ENCODE measurements at regions not wholly inside any gene's neighbourhood (a gene's known extent, or its start where the extent isn't known, plus 50 kb on each side); places are given as distances from the start of the nearest gene placed in this dataset.
A peak's percentile ranks its signal among the peaks of the same experiment; 100 is the strongest.
"Not testable (repeated sequence)": the region's sequence is repeated elsewhere in the genome, so short reads cannot be mapped to it uniquely, and the experiment has no call there.

DNA sequence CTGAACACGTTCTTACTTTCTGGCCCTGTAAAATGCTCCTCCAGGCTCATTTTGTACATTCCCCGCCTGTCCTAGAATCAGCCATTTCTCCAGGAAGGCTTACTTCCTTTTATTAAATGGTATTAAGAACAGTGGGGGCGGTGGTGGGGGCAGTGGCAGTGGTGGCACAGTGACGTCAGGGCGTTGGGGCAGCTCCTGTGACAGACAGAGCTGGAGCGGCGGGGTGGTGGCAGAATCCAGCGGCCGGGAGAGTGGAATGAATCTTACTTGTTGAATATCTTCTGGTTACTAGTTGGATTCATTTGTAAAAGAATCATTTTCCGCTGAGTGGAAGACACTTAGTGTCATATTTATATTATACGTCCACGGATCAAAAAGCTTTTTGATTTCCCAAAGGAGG, 262.6 kb downstream of the BCL2L11 start:
- not testable (repeated sequence) for DNase-seq (ENCODE audit: low spot score in 2 of 2); ATAC-seq; H3K9me3 Mint-ChIP-seq; H3K36me3 Mint-ChIP-seq; H3K27ac Mint-ChIP-seq

DNA sequence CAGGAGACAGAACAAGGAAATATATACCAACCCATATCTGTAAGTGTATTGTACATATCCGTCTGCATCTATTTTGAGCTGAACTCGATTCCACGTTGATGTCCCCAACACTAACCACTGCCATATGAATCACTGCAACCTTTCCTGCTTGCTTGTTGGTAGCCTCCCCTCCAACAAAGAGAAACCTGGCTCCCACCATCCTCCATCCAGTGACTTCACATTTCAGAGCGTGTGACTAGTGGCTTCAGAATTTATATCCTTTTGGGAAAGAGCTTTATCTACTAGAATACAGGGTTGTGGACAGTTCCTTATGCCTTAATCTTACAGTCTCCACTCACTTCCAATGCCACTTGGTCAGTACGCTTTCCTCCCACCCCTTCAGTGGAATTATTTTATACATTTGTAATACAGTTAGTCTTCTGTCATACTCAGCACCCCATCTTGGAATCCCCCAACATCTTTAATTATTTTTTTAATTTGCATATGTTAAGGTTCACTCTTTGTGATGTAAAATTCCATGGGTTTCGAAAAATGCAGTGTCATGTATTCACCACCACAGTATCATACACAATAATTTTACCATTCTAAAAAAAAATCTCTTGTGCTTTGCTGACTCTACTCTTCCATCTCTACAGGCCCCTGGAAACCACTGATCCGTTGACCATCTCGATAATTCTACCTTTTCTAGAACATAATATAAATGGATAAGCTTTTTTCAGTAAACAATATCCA, 264.7 kb downstream of the BCL2L11 start:
- not testable (repeated sequence) for ATAC-seq; H3K9me3 Mint-ChIP-seq; H3K36me3 Mint-ChIP-seq; H3K27ac Mint-ChIP-seq; DNase-seq (ENCODE audit: low spot score in 2 of 2)

DNA sequence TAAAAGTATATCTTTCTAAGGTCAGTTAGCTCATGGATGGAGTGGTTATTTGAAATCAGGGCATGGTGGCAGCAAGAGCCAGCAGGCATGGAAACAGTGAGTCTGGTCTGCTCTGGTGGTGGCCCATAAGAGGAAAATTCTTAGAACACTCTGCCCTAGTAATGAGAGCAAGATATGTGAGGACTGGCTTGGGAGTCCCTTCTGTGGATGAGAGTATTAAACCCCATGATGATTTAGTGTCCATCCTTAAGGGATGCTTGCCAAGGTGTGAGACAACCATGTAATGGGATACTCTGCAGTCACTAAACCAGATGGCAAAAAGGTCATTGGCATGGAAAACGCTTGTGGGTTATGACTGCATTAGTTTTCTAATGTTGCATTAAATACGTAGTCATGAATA, 269.9 kb downstream of the BCL2L11 start:
- H3K36me3 Mint-ChIP-seq; H3K27ac Mint-ChIP-seq; DNase-seq (ENCODE audit: low spot score in 2 of 2); H3K9me3 Mint-ChIP-seq; ATAC-seq: not testable (repeated sequence)

DNA sequence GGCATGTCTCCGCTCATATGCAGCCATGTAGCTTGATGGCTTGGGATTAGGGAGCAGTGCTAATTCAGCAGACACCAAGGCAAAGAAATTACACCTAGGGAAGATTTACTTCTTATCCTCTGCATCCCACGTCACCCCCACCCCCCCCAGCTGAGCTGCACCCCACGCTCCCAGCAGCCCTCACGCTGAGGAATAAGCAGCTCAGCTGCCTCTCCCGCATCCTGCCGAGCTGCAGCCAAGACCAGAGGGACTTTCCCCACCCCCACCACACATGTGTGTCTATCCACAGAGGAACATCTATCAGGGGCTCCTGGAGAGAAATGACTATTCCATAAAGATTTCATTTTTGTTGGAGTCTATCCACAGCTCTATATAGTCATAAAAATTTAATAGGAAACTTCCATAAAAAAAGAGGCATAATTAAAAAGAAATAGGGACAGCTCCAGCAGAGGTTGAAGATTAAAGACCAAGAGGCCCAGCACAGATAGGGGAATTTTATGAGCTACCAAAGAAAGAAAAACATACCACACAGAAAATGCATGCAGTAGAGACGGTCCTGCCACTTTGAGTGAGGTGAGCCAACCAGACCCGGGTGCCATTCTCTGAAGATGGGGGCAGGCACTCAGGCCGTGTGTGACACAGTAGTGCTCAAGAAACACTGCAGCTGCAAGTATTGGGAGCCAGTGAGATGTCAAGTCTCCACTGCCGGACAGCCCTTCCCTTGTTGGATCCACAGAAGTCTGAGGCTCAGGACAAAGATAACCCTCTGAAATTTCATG, 274.8 kb downstream of the BCL2L11 start:
- not testable (repeated sequence) for H3K36me3 Mint-ChIP-seq, H3K9me3 Mint-ChIP-seq
- H3K27ac Mint-ChIP-seq = peak overlapping the region in 1 of 2 donors; percentile 44
- DNase-seq (ENCODE audit: low spot score in 2 of 2) (peak in 1 of 2 donors; percentile 68), ATAC-seq (peak; percentile 83 to 97)

DNA sequence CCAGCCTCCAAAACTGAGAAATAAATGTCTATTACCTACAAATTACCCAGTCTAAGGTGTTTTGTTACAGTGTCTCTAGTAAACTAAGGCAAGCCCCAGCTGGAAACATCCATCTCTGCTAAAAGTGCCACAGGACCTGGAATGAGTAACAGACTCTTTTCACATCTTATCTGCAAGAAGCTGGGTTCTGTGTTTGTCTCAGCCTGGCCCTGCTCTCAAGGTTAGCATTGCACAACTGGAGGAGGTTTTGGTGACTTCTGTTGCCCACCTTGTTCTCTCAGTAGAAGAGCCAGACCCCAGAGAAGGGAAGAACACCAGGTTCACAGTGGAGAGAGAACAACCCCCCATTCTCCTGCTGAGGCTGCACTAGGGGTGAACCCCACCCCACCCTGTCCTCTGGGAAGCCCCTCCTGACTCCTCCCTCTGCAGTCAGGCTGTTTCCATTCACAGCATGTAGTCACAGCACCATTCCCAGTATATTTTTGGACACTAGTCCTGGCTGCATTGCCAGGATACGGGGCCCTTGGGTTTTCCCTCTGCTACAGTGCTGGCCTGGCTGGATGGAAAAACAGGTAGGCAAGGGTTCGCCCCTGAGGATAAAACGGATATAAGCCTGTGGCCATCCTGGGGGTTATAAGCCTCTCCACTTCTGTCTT, 280.0 kb downstream of the BCL2L11 start:
- not testable (repeated sequence) for H3K36me3 Mint-ChIP-seq; H3K9me3 Mint-ChIP-seq; DNase-seq (ENCODE audit: low spot score in 2 of 2); H3K27ac Mint-ChIP-seq
- peak; percentile 3 to 7 for ATAC-seq

DNA sequence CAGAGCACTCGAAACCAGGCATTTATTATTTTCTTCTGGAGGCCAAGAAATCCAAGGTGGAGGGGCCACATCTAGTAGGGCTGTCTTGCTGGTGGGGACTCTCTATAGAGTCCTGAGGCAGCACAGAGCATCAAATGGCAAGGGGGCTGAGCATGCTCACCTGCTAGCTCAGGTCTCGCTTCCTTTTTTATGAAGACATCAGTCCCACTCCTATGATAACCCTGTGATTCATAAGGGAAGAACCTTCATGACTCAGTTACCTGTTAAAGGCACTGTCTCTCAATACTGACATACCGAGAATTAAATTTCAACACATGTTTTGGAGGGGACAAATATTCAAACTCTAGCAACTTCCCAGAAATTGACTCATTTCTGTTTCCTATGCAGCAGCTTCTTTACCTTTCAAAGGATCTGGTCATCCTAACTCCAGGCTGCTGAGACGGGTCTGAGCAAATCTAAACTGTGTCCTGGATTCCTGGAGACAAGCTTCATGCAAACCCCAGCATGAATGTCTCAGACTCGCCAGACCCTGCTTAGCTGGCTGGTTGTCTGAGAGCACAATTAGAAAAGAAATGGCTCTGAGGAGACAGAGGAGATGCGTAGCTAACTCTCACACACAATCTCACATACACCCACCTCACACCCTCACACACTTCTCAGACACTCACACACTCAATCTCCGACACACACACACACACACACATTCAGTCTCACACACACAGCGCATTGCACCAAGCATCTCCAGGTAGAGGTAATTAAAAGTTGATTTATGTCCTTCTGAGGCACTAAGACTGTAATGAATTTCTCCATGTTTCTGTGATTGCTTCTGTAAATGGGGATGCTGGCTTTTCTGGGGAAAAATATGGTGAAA, 280.8 kb downstream of the BCL2L11 start:
- not testable (repeated sequence) for H3K36me3 Mint-ChIP-seq; H3K9me3 Mint-ChIP-seq; DNase-seq (ENCODE audit: low spot score in 2 of 2)
- H3K27ac Mint-ChIP-seq = peak overlapping the region; percentile 26 to 90
- peak; percentile 87 for ATAC-seq

DNA sequence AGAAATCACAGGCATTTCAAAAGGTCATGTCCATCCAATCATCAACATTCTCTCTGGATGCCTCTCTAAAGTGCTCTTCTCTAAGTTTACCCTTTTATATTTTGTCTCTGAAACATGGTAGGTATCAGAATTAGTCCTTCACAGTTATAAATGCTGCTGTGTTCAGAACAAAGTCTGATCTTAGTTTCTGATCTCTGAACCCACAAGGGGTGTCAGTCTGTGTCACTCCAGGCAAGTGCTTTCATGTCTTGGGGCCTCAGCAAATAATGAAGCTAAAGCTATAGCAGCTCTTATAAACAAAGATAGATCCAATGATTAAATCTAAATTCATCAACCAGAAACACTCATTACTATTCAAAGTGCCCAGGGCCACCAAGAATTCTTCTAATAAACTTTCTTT, 281.7 kb downstream of the BCL2L11 start:
- ATAC-seq = peak; percentile 68 to 80
- H3K36me3 Mint-ChIP-seq = not testable (repeated sequence)

DNA sequence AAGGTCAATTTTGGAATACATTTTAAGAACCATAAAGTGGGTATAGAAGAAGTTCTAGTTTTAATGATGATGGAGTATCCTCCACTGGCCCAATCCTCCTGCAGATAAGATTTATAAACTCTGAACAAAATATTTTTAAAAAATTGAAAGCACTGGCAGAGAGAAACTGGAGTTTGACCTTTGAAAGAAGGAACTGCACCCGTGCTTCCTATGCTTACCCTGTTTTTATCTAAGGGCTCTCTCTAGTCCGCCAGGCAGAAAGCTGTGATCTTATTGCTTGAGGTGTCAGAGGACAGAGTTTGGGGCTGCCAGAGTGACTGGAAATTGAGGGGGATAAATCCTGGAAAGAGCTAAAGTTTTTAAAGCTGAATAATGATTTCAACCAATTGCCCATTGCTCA, 282.6 kb downstream of the BCL2L11 start:
- ATAC-seq; H3K9me3 Mint-ChIP-seq; H3K36me3 Mint-ChIP-seq; H3K27ac Mint-ChIP-seq; DNase-seq (ENCODE audit: low spot score in 2 of 2): not testable (repeated sequence)

More for the DNA sequence above, 281.7 kb downstream of the BCL2L11 start:
- not testable (repeated sequence) for DNase-seq (ENCODE audit: low spot score in 2 of 2); H3K27ac Mint-ChIP-seq; H3K9me3 Mint-ChIP-seq

DNA sequence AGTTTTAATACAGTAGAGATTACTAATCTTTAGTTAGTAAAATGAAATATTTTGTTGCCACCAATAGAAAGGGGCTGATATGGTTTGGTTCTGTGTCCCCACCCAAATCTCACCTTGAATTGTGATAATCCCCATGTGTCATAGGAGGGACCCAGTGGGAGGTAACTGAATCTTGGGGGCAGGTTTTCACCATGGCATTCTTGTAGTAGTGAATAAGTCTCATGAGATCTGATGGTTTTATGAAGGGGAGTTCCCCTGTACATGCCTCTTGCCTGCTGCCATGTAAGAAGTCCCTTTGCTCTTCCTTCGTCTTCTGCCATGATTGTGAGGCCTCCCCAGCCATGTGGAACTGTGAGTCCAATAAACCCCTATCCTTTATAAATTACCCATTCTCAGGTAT, 285.9 kb downstream of the BCL2L11 start:
- ATAC-seq = peak in 1 of 2 donors; percentile 42
- DNase-seq (ENCODE audit: low spot score in 2 of 2); H3K36me3 Mint-ChIP-seq; H3K9me3 Mint-ChIP-seq; H3K27ac Mint-ChIP-seq: not testable (repeated sequence)

DNA sequence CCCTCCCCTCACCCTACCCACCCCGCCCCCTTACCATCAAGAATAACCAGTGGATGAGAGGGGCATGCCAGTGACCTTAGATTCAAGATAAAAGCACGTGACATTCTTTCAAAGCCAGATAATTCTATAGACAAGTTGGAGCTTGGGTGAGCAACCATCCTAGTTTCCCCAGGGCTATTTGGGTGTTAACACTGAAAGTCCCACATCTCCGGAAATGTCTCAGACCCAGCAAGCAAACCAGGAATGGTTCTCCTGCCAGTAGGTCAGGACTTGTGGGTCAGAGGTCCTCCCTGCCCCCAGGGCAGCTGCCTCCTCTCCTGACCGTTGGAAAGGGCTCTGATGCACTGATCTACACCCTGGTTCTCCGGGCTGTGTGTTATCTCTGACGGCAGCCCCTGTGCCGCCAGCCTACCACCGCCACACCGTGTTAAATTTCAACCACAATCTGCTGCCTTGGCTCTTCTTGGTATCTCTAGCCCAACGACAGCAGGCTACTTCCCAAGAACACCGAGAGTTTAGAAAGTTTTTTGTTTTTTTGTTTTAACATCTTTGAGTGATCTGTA, 287.0 kb downstream of the BCL2L11 start:
- not testable (repeated sequence) for H3K9me3 Mint-ChIP-seq; DNase-seq (ENCODE audit: low spot score in 2 of 2); ATAC-seq; H3K27ac Mint-ChIP-seq; H3K36me3 Mint-ChIP-seq

DNA sequence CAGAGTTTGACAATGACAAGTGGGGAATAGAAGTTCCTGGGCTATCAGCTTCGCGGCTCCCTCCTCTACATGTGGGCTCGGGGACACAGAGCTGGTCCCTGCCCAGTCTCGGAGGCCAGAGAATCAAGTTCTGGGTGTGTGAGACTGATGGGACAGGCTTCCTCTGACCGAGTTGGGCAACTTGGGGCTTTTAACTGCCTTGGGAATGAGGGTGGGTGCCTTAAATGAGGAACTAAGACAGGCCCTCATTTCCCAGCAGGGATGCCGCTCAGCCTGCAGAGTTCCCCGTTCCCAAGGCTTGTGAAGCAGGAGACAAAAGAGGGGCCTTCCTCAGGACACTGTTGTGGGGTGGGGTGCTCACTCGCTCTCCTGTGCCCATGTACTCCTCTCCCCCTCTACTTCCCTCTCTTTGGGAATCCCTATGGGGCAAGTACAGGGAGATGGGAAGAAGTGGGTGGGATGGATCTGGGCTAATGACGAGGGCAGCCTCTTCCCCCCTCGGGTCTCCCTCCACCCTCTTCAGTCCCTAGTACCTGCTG, 290.2 kb downstream of the BCL2L11 start:
- H3K9me3 Mint-ChIP-seq; DNase-seq (ENCODE audit: low spot score in 2 of 2); ATAC-seq; H3K36me3 Mint-ChIP-seq; H3K27ac Mint-ChIP-seq: not testable (repeated sequence)

DNA sequence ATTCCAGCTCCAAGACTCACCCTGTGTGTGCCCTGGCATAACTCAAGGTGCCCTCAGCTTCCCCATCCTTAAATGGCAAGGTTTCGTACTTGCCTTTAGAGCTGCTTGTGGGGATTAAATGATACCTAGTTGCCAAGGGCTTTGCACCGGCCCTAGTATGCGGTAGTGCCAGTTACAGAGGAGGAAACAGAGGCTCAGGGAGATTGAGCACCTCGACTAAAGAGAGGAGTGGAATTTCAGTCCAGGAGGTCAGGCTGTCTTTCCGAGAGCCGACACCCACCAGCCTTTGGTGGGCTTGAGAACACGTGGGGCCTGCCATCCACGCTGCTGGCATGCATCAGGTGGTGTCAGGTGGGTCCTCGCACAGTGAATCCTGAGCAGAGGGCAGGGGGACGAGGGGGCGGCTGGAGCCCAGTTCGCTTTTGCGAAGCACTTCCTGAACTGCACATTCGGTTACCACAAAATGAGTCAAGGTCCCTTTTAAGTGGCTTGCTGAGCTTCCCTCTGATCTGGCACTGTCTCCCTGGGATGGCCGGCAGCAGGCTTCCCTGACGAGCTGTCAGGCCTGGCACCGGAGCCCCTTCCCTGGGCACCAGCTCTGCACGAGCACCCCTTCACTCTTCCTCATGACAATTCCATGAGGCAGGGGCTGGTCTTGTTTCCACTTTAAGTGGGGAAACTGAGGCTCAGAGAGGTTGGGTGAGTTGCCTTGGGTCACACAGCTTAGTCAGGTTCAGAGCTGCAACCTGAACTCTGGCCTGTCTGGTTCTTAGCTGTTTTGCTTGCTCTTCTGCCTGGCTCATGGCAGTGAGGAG, 291.4 kb downstream of the BCL2L11 start:
- not testable (repeated sequence) for H3K27ac Mint-ChIP-seq, H3K36me3 Mint-ChIP-seq, H3K9me3 Mint-ChIP-seq
- DNase-seq (ENCODE audit: low spot score in 2 of 2) = peak in 1 of 2 donors; percentile 68
- ATAC-seq = peak; percentile 86 to 95

DNA sequence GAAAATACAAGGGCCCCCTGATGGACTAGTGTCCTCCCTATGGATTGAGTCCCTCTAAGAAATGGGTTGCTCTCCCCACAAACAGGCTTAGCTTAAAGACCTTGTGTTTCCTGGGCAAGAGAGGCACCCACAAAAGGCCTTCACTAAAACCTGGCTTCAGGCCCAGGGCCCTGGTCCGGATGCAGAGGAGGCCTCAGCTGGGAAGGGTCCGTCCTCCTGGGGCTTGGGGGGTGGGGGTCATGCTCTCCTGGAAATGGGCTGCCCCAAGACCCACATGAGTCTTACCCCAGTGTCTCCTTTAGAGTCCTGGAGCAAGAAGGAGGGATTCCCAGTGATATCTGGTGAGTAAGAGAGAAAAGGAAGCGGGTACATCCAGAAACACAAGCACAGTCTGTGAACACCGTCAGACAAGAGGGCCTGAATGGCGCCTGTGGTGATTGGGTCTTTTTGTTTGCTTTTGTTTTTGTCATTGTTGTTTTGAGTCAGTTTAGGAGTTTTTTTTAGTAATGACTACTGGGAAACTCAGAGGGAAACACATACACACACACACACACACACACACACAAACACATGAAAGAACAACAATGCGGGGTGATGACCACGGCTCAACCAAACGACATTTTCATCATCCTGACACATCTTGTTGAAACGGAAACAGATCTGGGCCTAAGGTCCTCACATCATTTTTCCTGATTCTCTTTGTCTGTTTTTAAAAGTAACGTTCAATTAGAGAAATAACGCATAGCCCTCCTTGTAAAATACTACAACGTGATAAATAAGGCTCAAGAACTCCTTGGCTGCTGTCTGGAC, 292.3 kb downstream of the BCL2L11 start:
- H3K36me3 Mint-ChIP-seq; H3K9me3 Mint-ChIP-seq; DNase-seq (ENCODE audit: low spot score in 2 of 2); H3K27ac Mint-ChIP-seq: not testable (repeated sequence)
- ATAC-seq = peak in 1 of 2 donors; percentile 49

DNA sequence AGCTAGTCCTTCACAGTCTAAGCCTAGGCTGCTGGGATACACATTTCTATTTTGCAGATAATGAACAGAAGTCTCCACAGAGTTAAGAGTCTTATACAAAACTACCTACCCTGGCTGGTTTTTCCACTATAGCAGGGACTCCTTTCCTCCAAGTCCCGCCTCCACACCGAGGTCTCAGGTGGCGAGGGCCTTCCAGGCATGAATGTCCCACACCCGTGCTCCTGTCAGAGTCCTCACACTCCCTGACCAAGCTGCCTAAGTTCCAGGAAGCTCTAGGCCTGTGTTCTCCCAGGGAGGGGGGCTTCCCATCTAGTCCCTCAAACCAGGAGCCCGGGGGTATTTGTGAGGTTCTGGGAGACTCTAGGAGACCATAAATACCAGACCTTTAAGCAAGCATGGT, 293.2 kb downstream of the BCL2L11 start:
- ATAC-seq; H3K36me3 Mint-ChIP-seq; H3K9me3 Mint-ChIP-seq; DNase-seq (ENCODE audit: low spot score in 2 of 2); H3K27ac Mint-ChIP-seq: not testable (repeated sequence)
